Natural killer cell (primary cell): ENCODE measurements at regions not wholly inside any gene's neighbourhood (a gene's known extent, or its start where the extent isn't known, plus 50 kb on each side); places are given as distances from the start of the nearest gene placed in this dataset.

ENCODE experiments used
- ATAC-seq, 3 donors: fragments of 150-1000 bp in 2 of 3; fragments of 200-7000 bp in 1 of 3; cut with Tn5 transposase; 1 replicate in 1 of 3; 2 replicates in 2 of 3; pipeline ENCODE4 v1.10.0; 2021; ENCODE audit warnings: mild to moderate bottlenecking in 2 of 3, moderate library complexity in 2 of 3
- DNase-seq, 2 donors: peaks; one replicate each; pipeline versions ENCODE4 v3.0.0 to v3.0.0-alpha.2; 2013 to 2021; ENCODE audit warnings: mixed read lengths in 1 of 2
- H3K27ac ChIP-seq: one replicate; pipeline ENCODE4 v1.5.1; 2013; ENCODE audit warnings: mild to moderate bottlenecking, low read length
- H3K27me3 ChIP-seq: one replicate; pipeline ENCODE4 v1.6.1; 2013; ENCODE audit warnings: low read length; ENCODE audit not compliant: control insufficient read depth, insufficient read depth
- H3K36me3 ChIP-seq: one replicate; pipeline ENCODE4 v1.6.1; 2013; ENCODE audit warnings: low read length; ENCODE audit not compliant: control insufficient read depth, insufficient read depth
- H3K4me1 ChIP-seq: one replicate; pipeline ENCODE4 v1.6.1; 2013; ENCODE audit warnings: low read length; ENCODE audit not compliant: control insufficient read depth, insufficient read depth
- H3K4me3 ChIP-seq: one replicate; pipeline ENCODE4 v1.5.1; 2013; ENCODE audit warnings: low read length
- H3K9me3 ChIP-seq: one replicate; pipeline ENCODE4 v1.6.1; 2013; ENCODE audit warnings: low read length; ENCODE audit not compliant: control insufficient read depth, insufficient read depth
- H3K27ac Mint-ChIP-seq, 2 donors: one replicate each; pipeline ENCODE4 v1.8.0; 2022; ENCODE audit warnings: mild to moderate bottlenecking in 2 of 2, mixed read lengths in 2 of 2, moderate library complexity in 1 of 2
- H3K27me3 Mint-ChIP-seq, 2 donors: one replicate each; pipeline ENCODE4 v1.8.0; 2022; ENCODE audit warnings: low read depth in 2 of 2, mixed read lengths in 2 of 2
- H3K36me3 Mint-ChIP-seq: one replicate; pipeline ENCODE4 v1.8.0; 2022; ENCODE audit warnings: mixed read lengths
- H3K4me1 Mint-ChIP-seq, 2 donors: one replicate each; pipeline ENCODE4 v1.8.0; 2022; ENCODE audit warnings: mixed read lengths in 2 of 2
- H3K4me3 Mint-ChIP-seq: one replicate; pipeline ENCODE4 v1.8.0; 2022; ENCODE audit warnings: mild to moderate bottlenecking, moderate library complexity, mixed read lengths
- H3K9me3 Mint-ChIP-seq, 2 donors: one replicate each; pipeline ENCODE4 v1.8.0; 2022; ENCODE audit warnings: mixed read lengths in 2 of 2
- CTCF ChIP-seq: fragments of 200-600 bp; IDR thresholded peaks from one replicate; pipeline ENCODE4 v1.8.0; 2022; ENCODE audit warnings: antibody characterized with exemption
- WGBS: methylation state at CpG from one replicate; pipeline ENCODE4 v1.1.7; 2013; ENCODE audit warnings: missing lambda C conversion rate; ENCODE audit not compliant: insufficient coverage; 5-methylcytosine and 5-hydroxymethylcytosine counted together
- intact Hi-C: fragments of 100-400 bp; cut with micrococcal nuclease; formaldehyde crosslinking; loops from one replicate; pipeline ENCODE4 v1.14.2; 2022

DNA sequence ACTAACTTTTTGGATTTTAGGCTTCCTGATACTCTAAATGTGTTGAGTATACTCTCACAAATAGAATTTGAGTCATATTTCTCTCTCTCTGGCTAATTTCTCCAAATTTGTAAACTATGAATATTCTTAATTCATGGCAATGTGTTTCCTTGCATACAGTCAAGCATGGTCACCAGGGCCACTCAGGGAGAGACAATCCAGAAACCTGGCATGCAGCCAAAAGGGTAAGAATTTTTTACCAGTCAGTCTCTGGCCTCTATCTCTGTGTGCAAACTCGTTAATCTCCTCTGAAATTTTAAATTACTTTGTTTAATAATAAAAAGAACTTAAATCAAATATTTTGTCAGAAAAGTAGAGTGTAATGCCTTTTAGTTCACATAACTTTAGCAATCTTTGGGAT, 179.8 kb downstream of the OR13H1 start:
- H3K4me1 ChIP-seq: no peaks in the 10 kb centered on the region
- H3K9me3 ChIP-seq: peaks cover 4% of the 10 kb centered on the region
- no peak overlapping the region for H3K27ac ChIP-seq
- no CpG with 5 or more reads among the region's 1 CpG for WGBS
- Mint-ChIP-seq H3K9me3 (peaks cover 0 to 4% of the 10 kb centered on the region in 2 donors), H3K36me3 (no peaks in the 10 kb centered on the region), H3K27ac (no peak overlapping the region), H3K27me3 (peaks cover 0 to 2% of the 10 kb centered on the region in 2 donors), H3K4me3 (no peak overlapping the region), H3K4me1 (peaks cover 0 to 6% of the 10 kb centered on the region in 2 donors)
- intact Hi-C loops: no loop called here
- TF ChIP-seq CTCF: no peak
- DNase-seq (no peak), ATAC-seq (no peak)
- H3K27me3 ChIP-seq: no peaks in the 10 kb centered on the region
- no peak overlapping the region for H3K4me3 ChIP-seq
- H3K36me3 ChIP-seq: no peaks in the 10 kb centered on the region

DNA sequence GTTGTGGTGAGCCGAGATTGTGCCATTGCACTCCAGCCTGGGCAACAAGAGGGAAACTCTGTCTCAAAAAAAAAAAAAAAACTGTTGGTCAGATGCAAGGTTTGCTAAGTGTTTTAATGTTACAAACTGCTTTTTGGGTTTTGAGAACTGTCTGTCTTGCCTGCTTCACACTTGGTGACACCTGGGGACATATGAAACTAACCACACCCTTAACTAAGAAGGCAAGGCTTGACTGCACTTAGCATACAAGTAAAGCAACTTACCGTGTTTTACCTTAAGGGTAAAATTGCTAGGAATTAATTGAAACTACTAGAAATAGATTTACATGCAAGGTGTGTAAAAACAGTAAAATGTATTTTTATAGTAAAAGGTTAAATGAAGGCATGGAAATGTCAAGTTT, 180.4 kb downstream of the OR13H1 start:
- no peaks in the 10 kb centered on the region for H3K4me1 ChIP-seq
- WGBS: no CpG with 5 or more reads among the region's 2 CpGs
- no peak for TF ChIP-seq CTCF
- H3K27me3 Mint-ChIP-seq: peaks cover 0 to 2% of the 10 kb centered on the region in 2 donors
- H3K9me3 ChIP-seq: peaks cover 4% of the 10 kb centered on the region
- intact Hi-C loops: no loop called here
- no peaks in the 10 kb centered on the region for H3K36me3 Mint-ChIP-seq
- ATAC-seq (no peak), DNase-seq (no peak)
- H3K9me3 Mint-ChIP-seq: peaks cover 0 to 4% of the 10 kb centered on the region in 2 donors
- no peaks in the 10 kb centered on the region for H3K27me3 ChIP-seq
- no peak overlapping the region for H3K27ac Mint-ChIP-seq
- H3K4me1 Mint-ChIP-seq: peaks cover 0 to 13% of the 10 kb centered on the region in 2 donors
- no peak overlapping the region for H3K27ac ChIP-seq
- no peaks in the 10 kb centered on the region for H3K36me3 ChIP-seq
- no peak overlapping the region for H3K4me3 ChIP-seq
- H3K4me3 Mint-ChIP-seq: no peak overlapping the region

DNA sequence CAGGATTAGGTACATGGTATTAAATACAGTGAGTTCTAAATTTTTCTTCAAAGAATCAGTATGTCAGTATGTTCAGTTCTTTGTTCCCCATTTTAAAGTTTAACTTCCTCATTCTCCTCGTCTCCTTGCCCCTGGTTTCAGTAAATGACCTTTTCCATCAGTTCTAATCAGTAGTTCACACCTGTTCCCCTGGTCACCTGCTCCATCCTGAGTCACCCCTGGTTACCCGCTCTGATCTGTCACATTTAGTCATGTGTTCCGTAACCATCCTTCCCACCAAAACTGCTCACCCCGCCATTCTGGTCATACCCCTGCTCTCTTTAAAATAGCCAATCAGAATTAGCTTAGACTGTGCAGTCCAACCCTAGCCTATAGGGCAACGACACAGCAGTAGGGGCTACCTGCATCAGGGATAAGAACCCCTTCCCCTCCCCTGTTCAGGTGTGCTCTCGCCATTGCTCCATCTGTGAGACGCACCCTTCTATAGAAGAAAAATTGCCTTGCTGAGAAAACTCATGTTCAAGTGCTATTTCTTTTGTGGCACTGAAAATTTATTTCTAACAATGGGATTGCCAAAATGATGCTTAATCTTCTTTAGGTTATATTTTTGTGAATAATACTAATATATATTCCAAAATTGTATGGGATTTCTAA, 181.3 kb downstream of the OR13H1 start:
- H3K36me3 ChIP-seq: no peaks in the 10 kb centered on the region
- peaks cover 4% of the 10 kb centered on the region for H3K9me3 ChIP-seq
- H3K27me3 Mint-ChIP-seq: peaks cover 0 to 2% of the 10 kb centered on the region in 2 donors
- WGBS: 55% methylated on average over 5 of the region's 7 CpGs
- no peaks in the 10 kb centered on the region for H3K4me1 ChIP-seq
- no peak overlapping the region for H3K27ac Mint-ChIP-seq
- TF ChIP-seq CTCF: no peak
- no peak overlapping the region for H3K4me3 ChIP-seq
- H3K4me3 Mint-ChIP-seq: no peak overlapping the region
- ATAC-seq (no peak), DNase-seq (no peak)
- no peaks in the 10 kb centered on the region for H3K36me3 Mint-ChIP-seq
- H3K27me3 ChIP-seq: no peaks in the 10 kb centered on the region
- H3K27ac ChIP-seq: no peak overlapping the region
- peaks cover 0 to 17% of the 10 kb centered on the region in 2 donors for H3K4me1 Mint-ChIP-seq
- peaks cover 0 to 4% of the 10 kb centered on the region in 2 donors for H3K9me3 Mint-ChIP-seq
- intact Hi-C loops: no loop called here

GRCh38 chrX:131727778-131728177, 183.9 kb downstream of the OR13H1 start:
- Mint-ChIP-seq H3K4me1 (peaks cover 0 to 17% of the 10 kb centered on the region in 2 donors), H3K27ac (peak overlapping the region in 1 of 2 donors; percentile 95), H3K9me3 (peaks cover 0 to 4% of the 10 kb centered on the region in 2 donors), H3K27me3 (peaks cover 0 to 2% of the 10 kb centered on the region in 2 donors), H3K36me3 (no peaks in the 10 kb centered on the region), H3K4me3 (peak overlapping the region; percentile 94)
- DNase-seq: no peak
- intact Hi-C loops: no loop called here
- Histone ChIP-seq H3K27ac (no peak overlapping the region), H3K4me1 (no peaks in the 10 kb centered on the region), H3K36me3 (no peaks in the 10 kb centered on the region), H3K4me3 (no peak overlapping the region), H3K9me3 (peaks cover 4% of the 10 kb centered on the region), H3K27me3 (no peaks in the 10 kb centered on the region)
- no peak for ATAC-seq
- WGBS: 91% methylated on average over 8 of the region's 9 CpGs
- no peak for TF ChIP-seq CTCF
